Panc1 (cell line): ENCODE measurements at regions not wholly inside any gene's neighbourhood (a gene's known extent, or its start where the extent isn't known, plus 50 kb on each side); places are given as distances from the start of the nearest gene placed in this dataset.

Experiments
- ATAC-seq: fragments of 200-7000 bp; cut with Tn5 transposase; 2 replicates; pipeline ENCODE4 v1.9.1; 2020; ENCODE audit warnings: mild to moderate bottlenecking, moderate library complexity
- BruUV-seq: library from RNA; stranded (reverse); fragments of 400-500 nt; replicated peaks from 2 replicates; lab custom pipeline; 2021; lab: Mats Ljungman, UMichigan
- CTCF ChIA-PET: fragments of 300-600 bp; sonication (Branson Sonifier 250); formaldehyde crosslinking; loops from one replicate; lab custom pipeline; 2022; ENCODE audit warnings: antibody characterized with exemption; lab: Charles Lee
- POLR2A ChIA-PET: fragments of 300-600 bp; sonication (Branson Sonifier 250); formaldehyde crosslinking; loops from one replicate; lab custom pipeline; 2022; ENCODE audit warnings: antibody characterized with exemption; lab: Charles Lee
- DNase-seq: peaks from one replicate; pipeline ENCODE4 v3.0.0-alpha.2; 2010; ENCODE audit warnings: low read depth, low spot score
- H3K27ac ChIP-seq: 2 replicates; pipeline ENCODE4 v1.5.1; 2011; ENCODE audit warnings: mild to moderate bottlenecking, low read length, inconsistent platforms
- H3K27me3 ChIP-seq: fragments of 200-500 bp; sonication (Bioruptor generic); 2 replicates; pipeline ENCODE4 v1.6.0; 2014; ENCODE audit warnings: low read length, inconsistent platforms; ENCODE audit not compliant: control insufficient read depth, insufficient read depth
- H3K36me3 ChIP-seq: fragments of 200-500 bp; sonication (Bioruptor generic); 2 replicates; pipeline ENCODE4 v1.5.1; 2014; ENCODE audit warnings: inconsistent platforms, mild to moderate bottlenecking, low read length, moderate library complexity; ENCODE audit not compliant: control insufficient read depth, insufficient read depth
- H3K4me1 ChIP-seq: 2 replicates; pipeline ENCODE4 v1.5.1; 2011; ENCODE audit warnings: inconsistent platforms, mild to moderate bottlenecking, low read length, moderate library complexity; ENCODE audit not compliant: control insufficient read depth, insufficient read depth
- H3K4me3 ChIP-seq, 2 experiments: 2 replicates each; pipeline ENCODE4 v1.5.1; 2011 to 2012; ENCODE audit warnings: low read depth in 2 of 2, low read length in 2 of 2, mild to moderate bottlenecking in 2 of 2, inconsistent platforms in 1 of 2, moderate library complexity in 1 of 2
- H3K9me3 ChIP-seq: fragments of 200-500 bp; sonication (Bioruptor generic); 2 replicates; pipeline ENCODE4 v1.5.1; 2014; ENCODE audit warnings: low read depth, mild to moderate bottlenecking, inconsistent platforms, low read length, moderate library complexity; ENCODE audit not compliant: control insufficient read depth, insufficient read depth
- POLR2AphosphoS5 ChIP-seq: IDR thresholded peaks from 2 replicates; pipeline ENCODE4 v1.6.1; 2012; ENCODE audit warnings: mild to moderate bottlenecking, low read depth, low read length, moderate library complexity
- SIN3A ChIP-seq: IDR thresholded peaks from 2 replicates; pipeline ENCODE4 v1.6.1; 2012; ENCODE audit warnings: low read depth, mild to moderate bottlenecking, low read length, moderate library complexity, borderline replicate concordance; ENCODE audit not compliant: insufficient read depth
- TCF7L2 ChIP-seq: IDR thresholded peaks from 2 replicates; pipeline ENCODE4 v1.6.1; 2011; ENCODE audit warnings: mild to moderate bottlenecking, low read depth, low read length, inconsistent platforms
- in situ Hi-C: cut with HindIII; loops from 2 replicates; pipeline ENCODE4 v1.10.0; 2016; ENCODE audit warnings: low sequenced_read_pairs, low pct_unique_long_range_greater_than_20kb
- intact Hi-C: fragments of 100-400 bp; cut with micrococcal nuclease; formaldehyde crosslinking; loops from one replicate; pipeline ENCODE4 v1.10.0; 2022; ENCODE audit not compliant: unreplicated experiment
- TF ChIP-seq, protein P1 (sequence below): fragments of 450-650 bp; IDR thresholded peaks from 2 replicates; pipeline ENCODE4 v1.5.1; 2017; ENCODE audit warnings: mild to moderate bottlenecking
- TF ChIP-seq, protein P2 (sequence below), 2 experiments: IDR thresholded peaks; 2 replicates each; pipeline ENCODE4 v1.6.1; 2011 to 2012; ENCODE audit warnings: low read depth in 2 of 2, control low read depth in 1 of 2, low read length in 1 of 2, mild to moderate bottlenecking in 1 of 2, moderate library complexity in 1 of 2; ENCODE audit not compliant: insufficient read depth in 1 of 2

GRCh38 chr13:83372786-83373185, 509.5 kb downstream of the SLITRK1 start:
- ChIA-PET CTCF (no interaction called here), POLR2A (no interaction called here)
- no peak overlapping the region for H3K27ac ChIP-seq
- DNase-seq (no peak), ATAC-seq (no peak)
- in situ Hi-C loops (no loop called here), intact Hi-C loops (no loop called here)
- H3K36me3 ChIP-seq: no peaks in the 10 kb centered on the region
- H3K9me3 ChIP-seq: no peaks in the 10 kb centered on the region
- TF ChIP-seq TCF7L2: no peak
- TF ChIP-seq SIN3A: no peak
- TF ChIP-seq, protein P1, sequence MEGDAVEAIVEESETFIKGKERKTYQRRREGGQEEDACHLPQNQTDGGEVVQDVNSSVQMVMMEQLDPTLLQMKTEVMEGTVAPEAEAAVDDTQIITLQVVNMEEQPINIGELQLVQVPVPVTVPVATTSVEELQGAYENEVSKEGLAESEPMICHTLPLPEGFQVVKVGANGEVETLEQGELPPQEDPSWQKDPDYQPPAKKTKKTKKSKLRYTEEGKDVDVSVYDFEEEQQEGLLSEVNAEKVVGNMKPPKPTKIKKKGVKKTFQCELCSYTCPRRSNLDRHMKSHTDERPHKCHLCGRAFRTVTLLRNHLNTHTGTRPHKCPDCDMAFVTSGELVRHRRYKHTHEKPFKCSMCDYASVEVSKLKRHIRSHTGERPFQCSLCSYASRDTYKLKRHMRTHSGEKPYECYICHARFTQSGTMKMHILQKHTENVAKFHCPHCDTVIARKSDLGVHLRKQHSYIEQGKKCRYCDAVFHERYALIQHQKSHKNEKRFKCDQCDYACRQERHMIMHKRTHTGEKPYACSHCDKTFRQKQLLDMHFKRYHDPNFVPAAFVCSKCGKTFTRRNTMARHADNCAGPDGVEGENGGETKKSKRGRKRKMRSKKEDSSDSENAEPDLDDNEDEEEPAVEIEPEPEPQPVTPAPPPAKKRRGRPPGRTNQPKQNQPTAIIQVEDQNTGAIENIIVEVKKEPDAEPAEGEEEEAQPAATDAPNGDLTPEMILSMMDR: no peak
- TF ChIP-seq POLR2AphosphoS5: no peak
- TF ChIP-seq, protein P2, sequence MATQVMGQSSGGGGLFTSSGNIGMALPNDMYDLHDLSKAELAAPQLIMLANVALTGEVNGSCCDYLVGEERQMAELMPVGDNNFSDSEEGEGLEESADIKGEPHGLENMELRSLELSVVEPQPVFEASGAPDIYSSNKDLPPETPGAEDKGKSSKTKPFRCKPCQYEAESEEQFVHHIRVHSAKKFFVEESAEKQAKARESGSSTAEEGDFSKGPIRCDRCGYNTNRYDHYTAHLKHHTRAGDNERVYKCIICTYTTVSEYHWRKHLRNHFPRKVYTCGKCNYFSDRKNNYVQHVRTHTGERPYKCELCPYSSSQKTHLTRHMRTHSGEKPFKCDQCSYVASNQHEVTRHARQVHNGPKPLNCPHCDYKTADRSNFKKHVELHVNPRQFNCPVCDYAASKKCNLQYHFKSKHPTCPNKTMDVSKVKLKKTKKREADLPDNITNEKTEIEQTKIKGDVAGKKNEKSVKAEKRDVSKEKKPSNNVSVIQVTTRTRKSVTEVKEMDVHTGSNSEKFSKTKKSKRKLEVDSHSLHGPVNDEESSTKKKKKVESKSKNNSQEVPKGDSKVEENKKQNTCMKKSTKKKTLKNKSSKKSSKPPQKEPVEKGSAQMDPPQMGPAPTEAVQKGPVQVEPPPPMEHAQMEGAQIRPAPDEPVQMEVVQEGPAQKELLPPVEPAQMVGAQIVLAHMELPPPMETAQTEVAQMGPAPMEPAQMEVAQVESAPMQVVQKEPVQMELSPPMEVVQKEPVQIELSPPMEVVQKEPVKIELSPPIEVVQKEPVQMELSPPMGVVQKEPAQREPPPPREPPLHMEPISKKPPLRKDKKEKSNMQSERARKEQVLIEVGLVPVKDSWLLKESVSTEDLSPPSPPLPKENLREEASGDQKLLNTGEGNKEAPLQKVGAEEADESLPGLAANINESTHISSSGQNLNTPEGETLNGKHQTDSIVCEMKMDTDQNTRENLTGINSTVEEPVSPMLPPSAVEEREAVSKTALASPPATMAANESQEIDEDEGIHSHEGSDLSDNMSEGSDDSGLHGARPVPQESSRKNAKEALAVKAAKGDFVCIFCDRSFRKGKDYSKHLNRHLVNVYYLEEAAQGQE (IDR thresholded peaks at IDR 0.05; ENCODE audit: insufficient read depth in 1 of 2, low read depth in 2 of 2, low read length in 1 of 2): no peak
- no TSS peak for BruUV-seq
- H3K27me3 ChIP-seq: no peaks in the 10 kb centered on the region
- H3K4me1 ChIP-seq: no peaks in the 10 kb centered on the region
- H3K4me3 ChIP-seq: no peak overlapping the region

GRCh38 chr13:83365723-83366122, 516.6 kb downstream of the SLITRK1 start:
- intact Hi-C loops (no loop called here), in situ Hi-C loops (no loop called here)
- TF ChIP-seq SIN3A (no peak), POLR2AphosphoS5 (no peak), TCF7L2 (no peak)
- Histone ChIP-seq H3K36me3 (no peaks in the 10 kb centered on the region), H3K4me3 (no peak overlapping the region), H3K27ac (no peak overlapping the region), H3K27me3 (no peaks in the 10 kb centered on the region), H3K4me1 (no peaks in the 10 kb centered on the region), H3K9me3 (no peaks in the 10 kb centered on the region)
- no peak for ATAC-seq
- ChIA-PET POLR2A (no interaction called here), CTCF (no interaction called here)
- no peak for DNase-seq
- BruUV-seq: no TSS peak

DNA sequence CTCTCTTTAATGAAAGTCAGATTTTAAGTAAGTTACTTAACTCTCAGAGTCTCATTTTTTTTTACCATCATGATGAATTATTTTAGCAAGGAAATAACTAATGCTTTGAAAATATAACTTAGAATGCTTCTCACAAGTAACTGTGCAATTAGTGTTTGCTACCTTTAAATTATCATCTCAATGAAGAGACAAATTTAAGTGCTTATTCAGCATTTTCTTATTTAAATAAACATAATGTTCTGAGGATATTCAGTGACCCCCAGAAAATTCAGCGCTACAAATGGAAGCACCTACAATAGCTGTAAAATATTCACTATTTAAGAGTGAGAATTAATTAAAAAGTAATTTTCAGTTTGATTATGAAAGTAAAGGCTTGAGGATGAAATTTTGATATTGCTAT, 527.2 kb downstream of the SLITRK1 start:
- Histone ChIP-seq H3K4me3 (no peak overlapping the region), H3K27ac (no peak overlapping the region), H3K9me3 (no peaks in the 10 kb centered on the region), H3K27me3 (no peaks in the 10 kb centered on the region), H3K36me3 (no peaks in the 10 kb centered on the region), H3K4me1 (no peaks in the 10 kb centered on the region)
- ChIA-PET CTCF (no interaction called here), POLR2A (no interaction called here)
- DNase-seq (no peak), ATAC-seq (no peak)
- in situ Hi-C loops: no loop called here
- BruUV-seq: no TSS peak
- intact Hi-C loops: no loop called here
- TF ChIP-seq, protein P2 (IDR thresholded peaks at IDR 0.05; ENCODE audit: insufficient read depth in 1 of 2, low read depth in 2 of 2, low read length in 1 of 2): no peak
